SK-N-SH treated with all-trans-retinoic acid at 6 μM for 48 hours (cell line): ENCODE measurements at regions not wholly inside any gene's neighbourhood (a gene's known extent, or its start where the extent isn't known, plus 50 kb on each side); places are given as distances from the start of the nearest gene placed in this dataset.

Experiments used
- ATAC-seq: fragments of 200-7000 bp; cut with Tn5 transposase; 3 replicates; pipeline ENCODE4 v1.9.1; 2020; ENCODE audit warnings: mild to moderate bottlenecking, moderate library complexity
- ARNTL ChIP-seq: fragments of 450-650 bp; formaldehyde crosslinking; IDR thresholded peaks from 2 replicates; pipeline ENCODE4 v1.5.0; 2020; ENCODE audit warnings: low read depth, mild to moderate bottlenecking, moderate library complexity, borderline replicate concordance
- CSDC2 ChIP-seq: fragments of 250-450 bp; sonication (Bioruptor Pico); IDR thresholded peaks from 2 replicates; pipeline ENCODE4 v1.5.0; 2020; ENCODE audit warnings: mild to moderate bottlenecking, moderate library complexity
- CSRNP3 ChIP-seq: fragments of 250-450 bp; sonication (Bioruptor Pico); IDR thresholded peaks from 2 replicates; pipeline ENCODE4 v1.5.1; 2021; ENCODE audit warnings: mild to moderate bottlenecking, moderate library complexity
- ESRRG ChIP-seq: fragments of 250-450 bp; sonication (Bioruptor Pico); IDR thresholded peaks from 2 replicates; pipeline ENCODE4 v1.6.1; 2021; ENCODE audit warnings: mild to moderate bottlenecking
- GLIS3 ChIP-seq: fragments of 250-450 bp; sonication (Bioruptor Pico); IDR thresholded peaks from 2 replicates; pipeline ENCODE4 v1.5.0; 2020; ENCODE audit warnings: mild to moderate bottlenecking, moderate library complexity
- ISL1 ChIP-seq: fragments of 250-450 bp; sonication (Bioruptor Pico); IDR thresholded peaks from 2 replicates; pipeline ENCODE4 v2.1.2; 2022; ENCODE audit warnings: mild to moderate bottlenecking, moderate library complexity
- PATZ1 ChIP-seq: fragments of 250-450 bp; sonication (Bioruptor Pico); IDR thresholded peaks from 2 replicates; pipeline ENCODE4 v1.8.0; 2020; ENCODE audit warnings: mild to moderate bottlenecking, moderate library complexity, borderline replicate concordance
- PPARA ChIP-seq: fragments of 250-450 bp; sonication (Bioruptor Pico); IDR thresholded peaks from 2 replicates; pipeline ENCODE4 v1.5.0; 2020; ENCODE audit warnings: mild to moderate bottlenecking, borderline replicate concordance
- RARB ChIP-seq: fragments of 250-450 bp; sonication (Bioruptor Pico); IDR thresholded peaks from 2 replicates; pipeline ENCODE4 v1.8.0; 2021; ENCODE audit warnings: mild to moderate bottlenecking, moderate library complexity
- SNAI2 ChIP-seq: fragments of 250-450 bp; sonication (Bioruptor Pico); IDR thresholded peaks from 2 replicates; pipeline ENCODE4 v1.5.0; 2020; ENCODE audit warnings: mild to moderate bottlenecking, moderate library complexity
- TCF4 ChIP-seq: fragments of 250-450 bp; sonication (Bioruptor Pico); IDR thresholded peaks from 2 replicates; pipeline ENCODE4 v1.8.0; 2021; ENCODE audit warnings: mild to moderate bottlenecking, moderate library complexity, borderline replicate concordance
- TOX ChIP-seq: fragments of 250-450 bp; sonication (Bioruptor Pico); IDR thresholded peaks from 2 replicates; pipeline ENCODE4 v1.8.0; 2021; ENCODE audit warnings: mild to moderate bottlenecking, moderate library complexity, borderline replicate concordance
- TSHZ2 ChIP-seq: fragments of 250-450 bp; sonication (Bioruptor Pico); IDR thresholded peaks from 2 replicates; pipeline ENCODE4 v1.5.0; 2020; ENCODE audit warnings: mild to moderate bottlenecking, moderate library complexity
- ZC3H10 ChIP-seq: fragments of 250-450 bp; sonication (Bioruptor Pico); IDR thresholded peaks from 2 replicates; pipeline ENCODE4 v1.5.1; 2021; ENCODE audit warnings: mild to moderate bottlenecking, moderate library complexity
- ZFP30 ChIP-seq: fragments of 450-650 bp; formaldehyde crosslinking; IDR thresholded peaks from 2 replicates; pipeline ENCODE4 v1.5.0; 2022; ENCODE audit warnings: mild to moderate bottlenecking, moderate library complexity
- ZNF565 ChIP-seq: fragments of 450-650 bp; formaldehyde crosslinking; conservative IDR thresholded peaks from 2 replicates; pipeline ENCODE4 v1.5.0; 2020; ENCODE audit warnings: low read depth, mild to moderate bottlenecking, moderate library complexity
- ZNF70 ChIP-seq: fragments of 450-650 bp; formaldehyde crosslinking; IDR thresholded peaks from 2 replicates; pipeline ENCODE4 v1.5.0; 2020; ENCODE audit warnings: mild to moderate bottlenecking, moderate library complexity
- TF ChIP-seq, protein P1 (sequence below): fragments of 250-450 bp; sonication (Bioruptor Pico); IDR thresholded peaks from 2 replicates; pipeline ENCODE4 v1.8.0; 2021; ENCODE audit warnings: low read depth, mild to moderate bottlenecking, moderate library complexity, borderline replicate concordance
- TF ChIP-seq, protein P2 (sequence below): fragments of 250-450 bp; sonication (Bioruptor Pico); IDR thresholded peaks from 2 replicates; pipeline ENCODE4 v1.5.1; 2020; ENCODE audit warnings: low read depth, mild to moderate bottlenecking, moderate library complexity

DNA sequence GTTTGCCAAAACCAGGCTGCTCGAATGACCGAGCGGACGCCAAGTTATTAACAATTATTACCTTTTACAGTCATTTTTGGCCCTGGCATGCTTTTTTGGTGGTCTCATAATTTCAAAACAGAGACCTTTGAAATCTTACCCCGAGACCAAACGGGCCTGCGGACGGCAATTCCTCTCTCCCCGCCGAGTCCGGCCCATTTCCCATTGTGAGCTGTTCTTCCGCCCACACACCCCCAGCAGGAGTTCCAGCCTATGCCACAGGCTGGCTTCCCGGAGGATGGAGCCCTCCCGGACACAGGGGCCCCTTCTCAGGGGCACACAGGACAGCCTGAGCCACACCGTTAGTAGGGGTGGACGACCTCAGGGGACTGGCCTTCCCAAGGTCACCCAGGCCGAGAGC, 130.7 kb downstream of the C16orf95 start:
- TF ChIP-seq, protein P1, sequence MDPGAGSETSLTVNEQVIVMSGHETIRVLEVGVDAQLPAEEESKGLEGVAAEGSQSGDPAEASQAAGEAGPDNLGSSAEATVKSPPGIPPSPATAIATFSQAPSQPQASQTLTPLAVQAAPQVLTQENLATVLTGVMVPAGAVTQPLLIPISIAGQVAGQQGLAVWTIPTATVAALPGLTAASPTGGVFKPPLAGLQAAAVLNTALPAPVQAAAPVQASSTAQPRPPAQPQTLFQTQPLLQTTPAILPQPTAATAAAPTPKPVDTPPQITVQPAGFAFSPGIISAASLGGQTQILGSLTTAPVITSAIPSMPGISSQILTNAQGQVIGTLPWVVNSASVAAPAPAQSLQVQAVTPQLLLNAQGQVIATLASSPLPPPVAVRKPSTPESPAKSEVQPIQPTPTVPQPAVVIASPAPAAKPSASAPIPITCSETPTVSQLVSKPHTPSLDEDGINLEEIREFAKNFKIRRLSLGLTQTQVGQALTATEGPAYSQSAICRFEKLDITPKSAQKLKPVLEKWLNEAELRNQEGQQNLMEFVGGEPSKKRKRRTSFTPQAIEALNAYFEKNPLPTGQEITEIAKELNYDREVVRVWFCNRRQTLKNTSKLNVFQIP (CRISPR knock-in tag), result no peak
- no peak for TF ChIP-seq TCF4
- no peak for TF ChIP-seq CSRNP3
- no peak for TF ChIP-seq ZNF565
- TF ChIP-seq GLIS3 (CRISPR knock-in tag), result no peak
- TF ChIP-seq, all 23 proteins: peak for 0
- no peak for ATAC-seq

DNA sequence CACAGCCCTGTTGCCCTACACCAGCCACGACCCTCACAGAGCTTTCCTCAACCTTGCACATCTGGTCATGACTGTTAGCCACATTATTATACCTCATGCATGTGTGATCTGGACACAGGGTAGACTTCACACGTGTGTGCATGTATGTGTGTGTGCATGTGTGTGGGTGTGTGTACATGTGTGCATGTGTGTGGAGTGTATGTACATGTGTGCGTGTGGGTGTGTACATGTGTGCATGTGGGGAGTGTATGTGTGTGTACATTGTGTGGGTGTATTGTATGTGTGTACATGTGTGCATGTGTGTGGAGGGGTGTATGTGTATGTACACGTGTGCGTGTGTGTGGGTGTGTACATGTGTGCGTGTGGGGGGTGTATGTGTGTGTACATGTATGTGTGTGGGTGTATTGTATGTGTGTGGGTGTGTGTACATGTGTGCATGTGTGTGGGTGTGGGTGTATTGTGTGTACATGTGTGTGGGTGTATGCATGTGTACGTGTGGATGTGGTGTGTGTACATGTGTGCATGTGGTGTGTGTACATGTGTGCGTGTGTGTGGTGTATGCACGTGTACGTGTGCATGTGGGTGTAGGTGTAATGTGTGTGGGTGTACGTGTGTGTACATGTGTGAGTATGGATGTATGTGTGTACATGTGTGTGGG, 130.2 kb downstream of the C16orf95 start:
- no peak for ATAC-seq
- TF ChIP-seq RARB (CRISPR knock-in tag), result no peak
- TF ChIP-seq ZC3H10 (CRISPR knock-in tag), result no peak
- no peak for TF ChIP-seq ESRRG (CRISPR knock-in tag)

GRCh38 chr16:87188104-87188503, 129.1 kb downstream of the C16orf95 start:
- TF ChIP-seq TSHZ2, result no peak
- TF ChIP-seq TOX, result no peak
- no peak for TF ChIP-seq ZFP30
- TF ChIP-seq, protein P2, sequence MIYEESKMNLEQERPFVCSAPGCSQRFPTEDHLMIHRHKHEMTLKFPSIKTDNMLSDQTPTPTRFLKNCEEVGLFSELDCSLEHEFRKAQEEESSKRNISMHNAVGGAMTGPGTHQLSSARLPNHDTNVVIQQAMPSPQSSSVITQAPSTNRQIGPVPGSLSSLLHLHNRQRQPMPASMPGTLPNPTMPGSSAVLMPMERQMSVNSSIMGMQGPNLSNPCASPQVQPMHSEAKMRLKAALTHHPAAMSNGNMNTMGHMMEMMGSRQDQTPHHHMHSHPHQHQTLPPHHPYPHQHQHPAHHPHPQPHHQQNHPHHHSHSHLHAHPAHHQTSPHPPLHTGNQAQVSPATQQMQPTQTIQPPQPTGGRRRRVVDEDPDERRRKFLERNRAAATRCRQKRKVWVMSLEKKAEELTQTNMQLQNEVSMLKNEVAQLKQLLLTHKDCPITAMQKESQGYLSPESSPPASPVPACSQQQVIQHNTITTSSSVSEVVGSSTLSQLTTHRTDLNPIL (CRISPR knock-in tag), result no peak
- no peak for TF ChIP-seq ZNF565
- TF ChIP-seq ZNF70 (CRISPR knock-in tag), result no peak
- no peak for TF ChIP-seq PPARA (CRISPR knock-in tag)
- no peak for TF ChIP-seq RARB (CRISPR knock-in tag)
- TF ChIP-seq ISL1, result no peak
- no peak for TF ChIP-seq SNAI2 (CRISPR knock-in tag)
- no peak for TF ChIP-seq PATZ1 (CRISPR knock-in tag)
- no peak for TF ChIP-seq CSRNP3
- no peak for TF ChIP-seq CSDC2 (CRISPR knock-in tag)
- TF ChIP-seq ZC3H10 (CRISPR knock-in tag), result no peak
- no peak for TF ChIP-seq ARNTL (CRISPR knock-in tag)
- TF ChIP-seq, all 23 proteins: peak for 0

More at GRCh38 chr16:87188104-87188503, 129.1 kb downstream of the C16orf95 start:
- no peak for ATAC-seq
